Medulla oblongata (tissue), 1 donor: ENCODE measurements at regions not wholly inside any gene's neighbourhood (a gene's known extent, or its start where the extent isn't known, plus 50 kb on each side); places are given as distances from the start of the nearest gene placed in this dataset.

ENCODE experiments used
- DNase-seq: peaks from one replicate; pipeline ENCODE4 v3.0.0-alpha.2; 2015; ENCODE audit errors: extremely low spot score

DNA sequence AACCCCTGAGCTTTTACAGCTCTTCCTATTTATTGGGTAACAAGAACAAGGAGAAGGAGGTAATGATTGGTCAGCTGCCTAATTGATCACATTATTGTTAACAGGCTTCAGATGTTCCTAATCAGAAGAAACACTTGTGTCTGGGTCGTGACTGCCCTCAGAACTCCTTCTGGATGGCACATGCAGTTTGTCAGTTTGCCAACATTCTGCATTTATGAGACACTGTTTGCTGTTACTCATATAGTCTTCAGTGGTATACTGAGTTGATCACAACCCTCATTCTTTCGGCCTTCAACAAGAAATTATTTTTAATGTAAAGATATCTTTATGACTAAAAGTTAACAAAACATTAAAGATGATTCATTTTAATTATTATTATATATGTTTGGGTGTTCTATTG lies 95.7 kb upstream of the DOCK10 start:
- DNase-seq, result no peak

DNA sequence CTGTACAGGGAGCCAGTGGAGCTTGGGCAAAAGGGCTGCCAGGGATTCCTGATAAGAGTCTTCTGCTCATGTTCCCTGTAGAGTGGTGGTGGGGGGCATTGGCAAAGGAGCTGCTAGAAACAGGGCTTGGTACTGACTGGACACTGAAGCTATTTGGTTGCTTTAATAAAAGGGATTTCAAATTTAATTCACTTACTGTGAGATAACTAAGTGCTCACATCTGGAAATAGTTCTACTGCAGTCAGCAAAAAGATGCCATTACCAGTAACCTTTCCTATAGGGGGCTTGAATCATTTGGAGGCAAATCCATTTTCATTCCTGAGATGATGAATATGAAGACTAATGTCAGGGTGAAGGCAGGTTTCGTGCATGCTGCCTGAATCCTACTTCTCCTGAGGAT lies 94.3 kb upstream of the DOCK10 start:
- no peak for DNase-seq

DNA sequence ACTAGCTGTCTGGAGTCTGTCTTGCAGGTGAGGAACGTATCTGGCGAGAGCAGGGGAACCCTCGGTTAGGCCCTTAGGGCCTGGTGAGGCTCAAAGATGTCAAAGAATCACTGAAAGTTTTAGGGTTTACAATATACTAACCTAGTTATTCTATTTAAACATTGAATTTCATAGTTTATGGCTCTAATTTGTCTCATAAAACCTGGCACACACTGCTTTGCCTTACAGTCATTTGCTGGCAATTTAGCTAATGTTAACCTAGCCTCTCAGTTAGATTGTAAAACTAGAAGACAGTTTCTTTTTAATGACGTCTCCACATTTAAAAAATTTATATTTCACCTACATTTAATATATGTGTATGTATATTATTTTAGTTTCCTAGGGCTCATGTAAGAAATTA lies 89.6 kb upstream of the DOCK10 start:
- DNase-seq, result no peak

DNA sequence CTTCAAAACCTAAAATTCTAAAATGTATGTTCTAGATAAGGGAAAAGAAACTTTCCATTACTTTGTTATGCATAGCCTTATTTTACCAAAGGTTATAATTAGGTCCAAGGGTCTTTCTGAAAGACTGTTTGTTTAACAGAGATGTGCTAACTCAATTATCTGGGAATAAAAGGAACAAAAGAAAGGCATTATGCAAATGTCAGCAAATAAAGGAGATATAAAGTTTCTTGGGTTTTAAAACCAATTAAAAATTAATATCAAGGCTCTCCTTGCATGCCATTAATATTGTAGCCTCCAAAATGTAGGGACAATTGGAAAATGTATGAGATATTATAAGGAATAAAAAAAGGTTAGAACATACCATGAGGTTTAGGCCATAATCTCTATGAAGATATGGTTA lies 87.8 kb upstream of the DOCK10 start:
- DNase-seq, result no peak

DNA sequence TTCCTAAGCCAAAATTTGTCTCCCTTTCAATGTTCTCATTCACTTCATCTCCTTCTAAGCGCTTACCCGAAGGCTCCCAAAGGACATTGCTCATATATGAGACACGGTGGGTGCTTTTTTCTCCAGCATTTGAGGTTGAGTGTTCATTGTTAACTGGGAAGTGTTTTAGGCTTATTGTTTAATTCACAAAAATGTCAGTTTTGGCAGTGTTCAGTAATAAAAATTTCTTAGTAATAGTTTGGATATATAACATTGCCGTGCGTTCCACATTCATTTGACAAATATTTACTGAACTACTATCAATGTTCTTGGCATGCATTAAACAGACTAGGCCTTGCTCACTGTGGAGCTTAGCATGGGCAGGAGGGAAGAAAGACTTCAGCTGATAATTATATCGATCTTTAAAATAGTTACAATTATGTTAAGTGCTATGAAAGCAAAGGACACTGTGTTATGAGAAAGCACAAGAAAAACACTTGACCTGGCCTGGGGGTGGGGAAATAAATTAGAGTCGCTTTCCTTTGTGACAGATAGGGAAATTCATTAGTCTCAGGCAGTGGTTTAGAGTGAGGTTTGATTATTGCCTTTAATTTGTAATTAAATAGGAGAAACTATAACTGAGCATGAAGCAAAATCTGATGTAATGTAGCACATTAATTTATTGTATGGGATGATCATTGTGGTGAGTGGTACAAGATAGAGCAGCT lies 82.2 kb upstream of the DOCK10 start:
- DNase-seq, result no peak

DNA sequence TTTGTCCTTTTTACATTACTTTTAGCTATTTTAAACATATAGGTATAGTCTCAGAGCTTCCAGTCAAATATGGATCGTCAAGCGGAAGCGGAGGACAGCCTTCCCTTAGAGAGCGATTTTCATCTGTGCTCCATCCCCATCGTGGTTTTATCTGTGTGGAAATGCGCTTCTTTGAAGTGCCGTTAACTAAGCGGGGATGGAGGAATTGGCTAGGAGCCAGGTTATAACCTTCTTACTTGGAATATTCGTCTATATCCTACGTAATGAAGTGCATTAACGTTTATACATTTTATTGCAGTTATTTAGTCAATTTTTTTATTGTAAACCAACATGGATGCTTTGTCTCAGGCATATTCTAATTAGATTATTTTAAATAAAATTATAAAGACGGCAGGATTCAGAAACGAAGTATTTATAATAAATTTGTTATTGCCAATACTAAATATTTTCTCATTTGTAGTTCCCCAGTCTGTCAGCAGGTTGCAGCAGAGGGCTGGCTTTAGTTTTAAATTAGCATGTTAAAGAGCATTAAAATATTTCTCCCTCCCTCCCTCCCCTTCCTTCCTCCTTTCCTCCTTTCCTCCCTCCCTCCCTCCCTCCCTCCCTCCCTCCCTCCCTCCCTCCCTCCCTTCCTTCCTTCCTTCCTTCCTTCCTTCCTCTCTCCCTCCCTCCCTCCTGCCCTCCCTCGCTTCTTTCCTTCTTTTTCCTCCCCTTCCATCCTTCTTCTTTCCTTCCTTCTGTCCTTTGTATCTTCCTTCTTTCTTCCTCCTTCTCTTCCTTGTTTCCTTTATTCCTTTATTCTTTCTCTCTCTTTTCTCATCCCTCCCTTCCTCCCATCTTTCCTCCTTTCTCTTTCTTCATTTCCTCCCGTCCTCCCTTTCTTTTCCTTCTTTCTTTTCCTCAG lies 80.6 kb upstream of the DOCK10 start:
- DNase-seq, result no peak

DNA sequence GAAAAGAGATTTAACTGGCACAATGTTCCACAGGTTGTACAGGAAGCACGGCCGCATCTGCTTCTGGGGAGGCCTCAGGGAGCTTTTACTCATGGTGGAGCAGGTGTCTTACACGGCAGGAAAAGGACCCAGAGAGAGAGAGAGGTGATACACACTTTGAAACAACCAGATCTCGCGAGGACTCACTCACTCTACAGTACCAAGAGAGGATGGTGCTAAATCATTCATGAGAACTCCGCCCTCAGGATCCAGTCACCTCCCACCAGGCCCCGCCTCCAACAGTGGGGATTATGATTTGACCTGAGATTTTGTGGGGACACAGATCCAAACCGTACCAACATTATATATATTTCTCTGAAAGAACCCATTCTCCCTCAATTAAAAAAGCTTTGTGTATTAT lies 79.7 kb upstream of the DOCK10 start:
- no peak for DNase-seq

DNA sequence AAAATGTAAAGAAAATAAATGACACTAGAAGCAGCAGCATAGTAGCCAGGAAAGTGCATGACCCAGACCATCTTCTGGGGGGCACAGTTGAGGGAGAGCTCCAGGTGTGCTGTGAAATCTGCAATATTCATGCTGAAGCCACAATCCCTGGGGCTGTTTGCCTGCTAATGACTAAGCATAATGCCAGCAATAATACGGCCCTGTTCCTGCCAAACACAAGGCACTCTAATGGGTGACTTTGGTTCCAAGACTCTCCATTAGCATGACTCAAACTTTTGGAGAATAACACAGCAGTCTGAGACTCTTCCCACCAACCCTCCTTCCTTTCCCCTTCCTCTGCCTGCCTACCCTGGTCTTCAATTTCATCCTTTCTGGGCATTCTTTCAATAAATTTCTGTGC lies 77.9 kb upstream of the DOCK10 start:
- no peak for DNase-seq

DNA sequence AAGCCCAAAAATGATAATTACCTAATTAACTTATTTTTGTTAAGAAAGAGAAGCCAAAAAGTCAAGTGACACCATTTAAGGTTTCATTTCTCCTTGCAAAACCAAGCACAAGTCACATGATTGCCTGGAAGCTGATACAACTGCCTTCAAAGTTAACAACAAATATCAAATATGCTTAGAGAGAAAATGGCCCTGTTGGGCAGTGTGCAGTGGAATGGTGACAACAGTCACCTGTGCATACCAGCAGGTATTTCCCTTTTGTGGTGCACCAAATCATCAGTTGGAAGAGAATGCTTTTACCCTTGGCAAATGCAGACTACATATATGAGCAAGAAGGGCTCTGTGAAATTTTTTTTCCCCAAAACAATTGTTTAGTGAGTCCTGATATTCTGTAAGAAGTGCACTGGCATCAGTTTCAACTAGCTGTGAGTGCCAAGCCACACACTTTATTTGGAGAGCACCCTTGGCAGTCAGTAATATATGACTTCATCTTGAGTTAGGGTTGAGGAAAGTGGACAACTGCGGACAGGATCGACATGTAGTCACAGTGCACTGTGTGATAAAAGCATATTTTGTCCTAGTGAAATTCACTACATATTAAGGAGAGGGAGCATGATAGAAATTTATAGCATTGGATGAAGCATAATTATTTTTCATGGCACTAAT lies 74.9 kb upstream of the DOCK10 start:
- DNase-seq, result no peak

DNA sequence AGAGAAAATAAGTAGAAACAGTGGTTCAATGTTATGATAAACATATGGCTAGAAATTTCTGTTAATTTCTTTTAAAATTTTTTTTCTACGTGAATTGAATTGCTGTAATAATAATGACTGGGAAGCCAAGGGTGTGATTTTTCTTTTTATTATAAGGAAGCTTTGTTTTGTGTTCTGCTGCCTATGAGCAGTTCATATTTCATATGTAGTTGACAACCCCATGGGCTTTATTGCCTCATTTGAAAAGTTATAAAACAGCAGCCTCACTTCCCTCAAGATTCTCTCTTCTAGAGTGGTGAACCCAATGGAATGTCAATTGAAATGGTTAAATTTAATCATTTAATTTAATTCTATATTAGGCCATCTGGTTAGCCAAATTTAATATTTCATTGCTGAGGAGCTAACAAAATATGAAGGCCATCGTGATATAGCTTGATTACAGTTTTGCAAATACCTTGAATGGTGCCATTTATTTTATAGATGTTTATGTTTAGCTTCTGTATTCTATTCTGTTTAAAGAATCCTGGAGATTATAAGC lies 72.6 kb upstream of the DOCK10 start:
- no peak for DNase-seq

DNA sequence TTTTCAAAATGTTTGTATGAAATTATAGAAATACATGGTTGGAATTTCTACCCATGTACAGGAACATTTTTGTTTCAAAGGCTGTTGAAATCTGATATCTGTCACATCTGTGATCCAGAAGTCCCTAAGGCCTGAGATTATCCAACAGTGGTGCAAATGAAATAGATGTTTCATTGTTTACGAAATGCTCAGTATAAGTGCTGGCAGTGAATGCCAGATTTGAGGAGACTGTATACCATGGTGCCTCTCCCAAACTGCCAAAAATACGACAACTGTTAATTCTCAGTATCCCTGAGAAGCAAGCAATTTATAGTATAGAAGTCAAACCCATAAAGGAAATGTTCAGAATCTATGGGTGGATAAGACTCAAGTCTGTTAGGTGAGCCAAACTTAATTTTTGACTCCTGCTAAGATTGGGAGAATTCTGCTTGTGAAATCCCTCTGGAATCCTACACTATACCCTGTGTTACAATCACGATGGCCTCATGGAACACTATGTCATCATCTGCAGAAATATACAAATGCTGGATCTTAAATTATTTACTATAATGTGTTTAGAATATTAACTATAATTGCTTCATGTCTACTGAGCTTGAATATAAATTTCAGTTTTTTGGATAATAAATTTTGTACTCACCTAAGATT lies 71.2 kb upstream of the DOCK10 start:
- DNase-seq, result peak; percentile 66

DNA sequence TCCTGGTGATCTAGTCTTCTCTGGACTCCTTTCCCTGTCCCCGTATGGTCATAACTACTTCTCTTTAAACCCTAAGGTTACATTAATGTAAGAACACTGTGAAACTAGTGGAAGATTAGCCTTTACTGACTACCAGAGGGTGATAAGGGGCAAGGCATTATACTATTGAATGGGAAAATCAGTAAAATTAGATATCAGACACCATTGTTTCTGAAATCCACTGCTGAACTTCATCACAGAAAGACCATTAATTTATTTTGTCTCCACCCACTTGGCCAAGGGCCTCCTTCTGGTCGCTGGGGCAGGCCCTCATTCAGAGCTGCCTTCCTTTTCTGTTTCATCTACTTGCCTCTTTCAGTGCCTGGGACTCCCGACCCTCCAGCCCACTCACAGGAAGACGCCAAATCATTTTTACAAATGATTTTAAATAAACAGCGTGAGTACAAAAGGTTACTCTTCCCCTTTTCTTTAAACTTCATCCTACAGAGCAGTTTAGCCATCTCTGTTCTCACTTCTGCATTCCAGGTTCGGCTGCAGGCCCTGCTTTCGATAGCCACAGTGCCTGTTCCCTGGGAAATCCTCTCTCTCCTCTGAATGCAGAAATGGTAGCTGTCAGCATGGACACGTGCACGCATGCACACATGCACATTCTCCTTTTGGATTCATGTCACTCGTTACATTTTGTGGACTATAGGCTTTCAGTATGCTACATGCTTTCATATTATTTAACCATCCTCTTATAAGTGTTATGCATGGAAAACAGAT lies 70.3 kb upstream of the DOCK10 start:
- DNase-seq, result peak; percentile 66

DNA sequence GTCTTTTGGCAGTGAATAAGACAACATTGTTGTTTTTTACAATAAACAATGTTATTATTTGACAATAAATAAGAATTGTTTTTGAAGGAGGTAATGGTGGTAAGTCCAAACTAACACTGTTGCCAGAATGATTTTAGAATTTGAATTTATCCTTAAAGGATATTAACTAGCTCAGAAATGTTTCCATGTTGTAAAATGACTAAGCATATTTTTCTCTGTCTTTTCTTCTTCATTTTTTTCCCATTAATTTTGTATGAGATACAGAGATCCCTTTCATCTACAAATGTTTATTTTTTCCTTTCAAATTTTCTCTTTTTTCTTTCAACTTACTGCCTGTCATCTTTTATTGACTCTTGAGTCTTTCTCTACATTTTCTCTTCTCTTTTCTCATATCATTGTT lies 66.5 kb upstream of the DOCK10 start:
- DNase-seq, result no peak

DNA sequence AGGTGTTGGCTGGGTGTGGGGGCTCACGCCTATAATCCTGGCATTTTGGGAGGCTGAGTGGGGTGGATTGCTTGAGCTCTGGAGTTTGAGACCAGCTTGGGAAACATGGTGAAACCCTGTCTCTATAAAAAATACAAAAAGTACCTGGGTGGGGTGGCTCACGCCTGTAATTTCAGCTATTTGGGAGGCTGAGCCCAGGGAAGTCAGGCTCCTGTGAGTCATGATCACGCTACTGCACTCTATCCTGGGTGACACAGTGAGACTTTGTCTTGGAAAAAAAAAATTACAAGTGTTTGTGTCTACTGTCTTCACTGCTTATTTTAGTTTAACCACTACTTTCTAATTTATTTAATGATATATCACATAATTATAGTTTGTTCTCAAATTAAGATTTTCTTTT lies 62.7 kb upstream of the DOCK10 start:
- no peak for DNase-seq

DNA sequence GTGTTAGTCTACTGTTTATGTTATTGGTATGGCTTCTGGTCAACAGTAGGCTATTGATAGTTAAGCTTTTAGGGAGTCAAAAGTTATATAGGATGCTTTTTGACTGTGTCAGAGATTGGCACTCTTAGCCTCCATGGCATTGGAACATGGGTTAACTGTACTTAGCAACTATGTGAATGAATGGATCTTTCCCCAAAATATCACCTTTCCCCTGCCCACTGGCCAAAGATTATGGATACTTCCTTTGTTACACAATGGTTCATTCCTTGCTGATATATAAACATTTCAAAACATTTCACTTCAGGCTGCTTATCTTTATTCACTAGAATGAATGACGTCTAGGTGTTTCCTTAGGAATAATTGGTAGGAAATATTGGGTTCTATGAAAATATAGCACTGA lies 62.1 kb upstream of the DOCK10 start:
- no peak for DNase-seq

DNA sequence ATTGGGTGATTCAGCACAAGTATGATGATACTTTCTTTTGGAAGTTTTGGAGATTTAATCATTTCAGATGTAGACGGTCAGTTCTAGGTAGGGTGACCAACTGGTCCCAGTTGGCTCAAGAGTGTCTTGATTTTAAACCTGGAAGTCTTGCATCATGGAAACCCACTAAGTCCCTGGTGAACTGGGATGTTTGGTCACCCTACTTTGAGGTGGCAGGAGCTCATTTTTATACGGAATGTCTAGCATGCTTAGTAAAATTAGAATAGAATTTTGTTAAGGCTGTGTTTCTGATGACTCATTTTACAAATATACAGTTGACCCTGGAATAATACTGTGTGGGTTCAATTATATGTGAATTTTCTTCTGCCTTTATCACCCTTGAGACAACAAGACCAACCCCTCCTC lies 61.5 kb upstream of the DOCK10 start:
- DNase-seq, result no peak

DNA sequence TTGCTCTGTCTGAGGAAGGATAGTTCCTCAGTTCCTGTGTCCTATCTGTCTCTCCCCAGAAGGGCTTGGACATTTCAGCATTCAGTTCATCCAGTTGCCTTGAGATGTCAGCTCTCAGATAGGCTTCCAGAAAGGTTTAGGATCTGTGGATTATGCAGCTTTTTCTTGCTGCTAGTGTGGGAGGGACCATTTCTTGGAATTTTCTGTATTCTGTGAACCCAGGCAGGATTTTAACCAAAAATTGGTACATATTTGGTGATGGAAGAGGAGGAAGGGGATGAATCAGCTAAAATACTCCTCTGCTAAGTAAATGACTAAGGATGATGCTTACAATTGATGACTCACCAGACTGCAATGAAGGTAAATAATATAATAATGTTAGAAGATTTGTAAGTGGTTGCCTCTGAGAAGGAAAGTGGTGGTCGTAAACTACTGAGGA lies 58.6 kb upstream of the DOCK10 start:
- no peak for DNase-seq

DNA sequence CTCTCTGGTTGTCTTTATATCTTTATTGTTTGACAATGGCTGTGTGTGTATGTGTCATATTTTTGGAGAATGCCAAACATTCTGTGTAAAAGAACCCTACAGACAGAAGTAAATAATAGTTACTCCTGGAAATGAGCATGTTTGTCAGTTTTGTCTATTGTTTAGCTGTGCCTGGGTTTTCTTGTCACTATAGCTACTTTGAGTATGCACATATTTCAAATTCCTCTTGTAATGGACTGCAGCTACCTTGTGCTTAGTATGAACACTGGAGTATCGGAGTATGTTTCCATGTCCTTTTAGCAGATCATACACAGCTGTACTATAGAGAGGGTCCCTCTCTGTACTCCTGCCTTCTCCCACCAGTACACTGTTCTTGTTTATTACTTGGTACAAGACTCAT lies 58.0 kb upstream of the DOCK10 start:
- no peak for DNase-seq

DNA sequence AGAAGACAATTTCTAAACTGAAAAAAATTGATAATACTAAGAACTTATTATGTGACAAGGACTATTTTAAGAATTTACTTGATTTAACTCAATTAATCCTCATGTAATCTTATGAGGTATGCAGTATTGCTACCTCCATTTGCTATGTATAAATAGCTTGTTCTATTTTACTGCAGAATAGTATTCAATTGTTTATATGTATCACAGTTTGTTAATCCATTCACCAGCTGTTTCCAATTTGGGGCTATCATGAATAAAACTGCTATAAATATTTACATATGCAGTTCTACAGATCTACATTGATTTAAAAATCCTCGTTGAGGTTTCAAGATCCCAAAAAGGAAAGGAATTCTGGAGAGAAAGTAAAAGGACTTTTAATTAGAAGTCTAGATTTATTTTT lies 54.8 kb upstream of the DOCK10 start:
- no peak for DNase-seq
